Neural crest cell (in vitro differentiated cells): ENCODE measurements at regions not wholly inside any gene's neighbourhood (a gene's known extent, or its start where the extent isn't known, plus 50 kb on each side); places are given as distances from the start of the nearest gene placed in this dataset.
"Not testable (repeated sequence)": the region's sequence is repeated elsewhere in the genome, so short reads cannot be mapped to it uniquely, and the experiment has no call there.

Source experiments
- DNase-seq: peaks from one replicate; pipeline ENCODE4 v3.0.0; 2021; ENCODE audit warnings: low read depth, mixed read lengths, low spot score
- H3K27ac Mint-ChIP-seq: one replicate; pipeline ENCODE4 v1.8.0; 2021; ENCODE audit warnings: mild to moderate bottlenecking, mixed read lengths; ENCODE audit not compliant: unreplicated experiment
- H3K27me3 Mint-ChIP-seq: 2 replicates; pipeline ENCODE4 v1.8.0; 2021; ENCODE audit warnings: low read depth, mild to moderate bottlenecking, mixed read lengths
- H3K36me3 Mint-ChIP-seq: 2 replicates; pipeline ENCODE4 v1.8.0; 2021; ENCODE audit warnings: low read depth, mild to moderate bottlenecking, mixed read lengths
- H3K4me1 Mint-ChIP-seq: 2 replicates; pipeline ENCODE4 v1.8.0; 2021; ENCODE audit warnings: mixed read lengths
- H3K4me3 Mint-ChIP-seq: one replicate; pipeline ENCODE4 v1.8.0; 2021; ENCODE audit warnings: mild to moderate bottlenecking, mixed read lengths
- H3K9me3 Mint-ChIP-seq: 2 replicates; pipeline ENCODE4 v1.8.0; 2021; ENCODE audit warnings: mixed read lengths
- TF ChIP-seq, protein P1 (sequence below): fragments of 200-600 bp; sonication (generic); conservative IDR thresholded peaks from 2 replicates; pipeline ENCODE4 v1.5.0; 2021; ENCODE audit warnings: antibody characterized with exemption, mild to moderate bottlenecking

DNA sequence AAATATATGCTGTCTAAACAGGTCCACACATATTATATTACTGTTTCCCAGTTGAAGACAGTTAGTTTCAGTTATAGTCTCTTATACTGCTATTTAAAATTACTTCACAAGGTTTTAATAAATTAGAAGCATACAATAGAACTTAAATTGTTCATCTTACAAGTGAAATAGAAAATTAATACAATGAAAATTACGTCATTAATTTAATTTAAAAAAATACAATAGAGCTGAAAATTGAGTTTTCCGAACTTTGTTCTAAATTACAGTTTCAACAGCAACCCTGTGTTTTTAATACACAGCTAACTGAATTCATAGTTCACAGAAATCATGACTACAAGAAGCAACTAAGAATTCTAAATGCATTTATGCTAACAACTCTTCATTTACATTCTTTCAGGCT is 525.7 kb upstream of the FOXG1 start:
- no peak for DNase-seq
- TF ChIP-seq, protein P1, sequence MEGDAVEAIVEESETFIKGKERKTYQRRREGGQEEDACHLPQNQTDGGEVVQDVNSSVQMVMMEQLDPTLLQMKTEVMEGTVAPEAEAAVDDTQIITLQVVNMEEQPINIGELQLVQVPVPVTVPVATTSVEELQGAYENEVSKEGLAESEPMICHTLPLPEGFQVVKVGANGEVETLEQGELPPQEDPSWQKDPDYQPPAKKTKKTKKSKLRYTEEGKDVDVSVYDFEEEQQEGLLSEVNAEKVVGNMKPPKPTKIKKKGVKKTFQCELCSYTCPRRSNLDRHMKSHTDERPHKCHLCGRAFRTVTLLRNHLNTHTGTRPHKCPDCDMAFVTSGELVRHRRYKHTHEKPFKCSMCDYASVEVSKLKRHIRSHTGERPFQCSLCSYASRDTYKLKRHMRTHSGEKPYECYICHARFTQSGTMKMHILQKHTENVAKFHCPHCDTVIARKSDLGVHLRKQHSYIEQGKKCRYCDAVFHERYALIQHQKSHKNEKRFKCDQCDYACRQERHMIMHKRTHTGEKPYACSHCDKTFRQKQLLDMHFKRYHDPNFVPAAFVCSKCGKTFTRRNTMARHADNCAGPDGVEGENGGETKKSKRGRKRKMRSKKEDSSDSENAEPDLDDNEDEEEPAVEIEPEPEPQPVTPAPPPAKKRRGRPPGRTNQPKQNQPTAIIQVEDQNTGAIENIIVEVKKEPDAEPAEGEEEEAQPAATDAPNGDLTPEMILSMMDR, result no peak

DNA sequence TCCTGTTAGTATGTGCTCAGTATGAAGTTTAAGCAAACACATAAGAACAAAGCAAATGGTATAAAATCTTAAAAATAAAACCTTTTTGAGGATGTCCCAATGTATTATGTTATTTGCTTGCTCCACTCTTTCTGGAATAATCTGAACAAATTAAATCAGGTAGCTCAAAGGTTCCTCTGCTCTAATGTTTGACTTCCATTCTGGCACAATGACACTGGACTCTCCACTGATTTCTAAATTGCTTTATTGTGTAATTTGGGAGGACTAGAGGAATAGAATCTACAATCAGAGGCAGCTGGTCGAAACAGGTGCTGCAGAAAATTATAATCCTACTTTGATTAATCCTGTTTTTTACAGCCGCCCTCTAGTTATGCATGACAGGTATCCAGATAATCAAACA is 523.7 kb upstream of the FOXG1 start:
- no peak overlapping the region for H3K4me3 Mint-ChIP-seq
- no peaks in the 10 kb centered on the region for H3K9me3 Mint-ChIP-seq
- TF ChIP-seq, protein P1, result no peak
- no peaks in the 10 kb centered on the region for H3K27me3 Mint-ChIP-seq
- no peaks in the 10 kb centered on the region for H3K4me1 Mint-ChIP-seq
- DNase-seq, result no peak
- no peak overlapping the region for H3K27ac Mint-ChIP-seq
- peaks cover 3% of the 10 kb centered on the region for H3K36me3 Mint-ChIP-seq

More for the DNA sequence above, 525.7 kb upstream of the FOXG1 start:
- Mint-ChIP-seq H3K4me3 (no peak overlapping the region), H3K27ac (no peak overlapping the region), H3K4me1 (no peaks in the 10 kb centered on the region), H3K36me3 (peaks cover 3% of the 10 kb centered on the region), H3K9me3 (no peaks in the 10 kb centered on the region), H3K27me3 (no peaks in the 10 kb centered on the region)

DNA sequence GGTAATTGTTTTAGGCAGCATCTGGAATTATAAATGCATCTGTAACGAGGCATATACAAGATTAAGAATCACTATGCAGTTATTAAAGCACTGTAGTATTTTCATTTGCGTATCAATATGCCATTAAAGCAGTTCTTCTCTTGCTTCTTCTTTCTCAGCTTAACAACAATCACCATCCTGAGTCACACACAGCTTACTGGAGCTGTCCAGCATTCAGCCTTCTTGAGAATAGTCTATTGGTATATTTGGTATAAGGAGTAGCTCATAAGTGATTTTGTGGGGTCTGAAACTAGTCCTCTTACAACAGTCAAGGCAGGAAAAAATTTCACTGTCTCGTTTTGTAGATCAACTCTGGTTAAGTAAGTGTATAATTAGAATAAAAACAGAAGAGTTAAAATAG is 523.0 kb upstream of the FOXG1 start:
- Mint-ChIP-seq H3K27ac (no peak overlapping the region), H3K27me3 (no peaks in the 10 kb centered on the region), H3K4me3 (no peak overlapping the region), H3K4me1 (no peaks in the 10 kb centered on the region), H3K36me3 (no peaks in the 10 kb centered on the region), H3K9me3 (peaks cover under 1% of the 10 kb centered on the region)
- TF ChIP-seq, protein P1, result no peak
- no peak for DNase-seq

DNA sequence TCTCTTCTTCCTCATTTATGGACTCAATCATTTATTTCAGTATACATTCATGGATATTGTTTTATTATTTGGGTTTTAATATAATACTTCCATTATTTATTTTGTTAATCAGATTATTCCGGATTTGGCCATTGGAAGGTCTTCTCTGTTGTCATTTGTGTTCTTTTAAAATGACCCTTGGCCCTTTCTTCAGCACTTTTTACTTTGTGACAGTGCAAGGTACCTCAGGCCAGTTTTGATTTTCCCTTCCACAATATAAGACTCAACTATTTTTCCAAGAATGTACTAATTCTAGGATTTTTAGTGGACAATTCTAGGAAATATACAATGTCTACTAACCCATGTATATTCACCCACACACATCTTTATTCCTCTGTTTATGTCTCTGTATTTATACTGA is 521.4 kb upstream of the FOXG1 start:
- TF ChIP-seq, protein P1, result no peak
- H3K36me3 Mint-ChIP-seq, result no peaks in the 10 kb centered on the region
- no peaks in the 10 kb centered on the region for H3K27me3 Mint-ChIP-seq
- H3K4me3 Mint-ChIP-seq, result no peak overlapping the region
- H3K27ac Mint-ChIP-seq, result no peak overlapping the region
- peaks cover 7% of the 10 kb centered on the region for H3K9me3 Mint-ChIP-seq
- DNase-seq, result no peak
- no peaks in the 10 kb centered on the region for H3K4me1 Mint-ChIP-seq

DNA sequence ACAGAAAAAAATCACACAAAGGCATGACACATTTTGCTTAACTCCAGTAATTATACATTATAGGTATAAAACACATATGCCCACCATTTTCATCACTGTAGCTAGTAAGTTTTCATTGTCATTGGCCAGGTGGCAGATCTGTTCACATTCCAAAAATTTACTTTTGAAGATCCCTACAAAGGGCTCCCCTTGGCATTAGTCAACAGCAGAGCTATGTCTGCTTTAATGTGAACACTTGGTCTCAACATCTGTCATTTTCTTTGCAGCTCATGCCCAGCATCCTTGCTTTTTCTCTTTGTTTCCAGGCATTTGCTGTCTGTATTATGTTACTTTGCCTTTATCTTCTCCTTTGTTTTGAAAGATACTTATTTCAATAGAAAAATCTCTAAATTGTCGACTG is 519.1 kb upstream of the FOXG1 start:
- Mint-ChIP-seq H3K36me3 (no peaks in the 10 kb centered on the region), H3K27me3 (no peaks in the 10 kb centered on the region), H3K4me3 (no peak overlapping the region), H3K4me1 (no peaks in the 10 kb centered on the region), H3K9me3 (peaks cover 11% of the 10 kb centered on the region), H3K27ac (no peak overlapping the region)
- no peak for DNase-seq
- TF ChIP-seq, protein P1, result no peak

DNA sequence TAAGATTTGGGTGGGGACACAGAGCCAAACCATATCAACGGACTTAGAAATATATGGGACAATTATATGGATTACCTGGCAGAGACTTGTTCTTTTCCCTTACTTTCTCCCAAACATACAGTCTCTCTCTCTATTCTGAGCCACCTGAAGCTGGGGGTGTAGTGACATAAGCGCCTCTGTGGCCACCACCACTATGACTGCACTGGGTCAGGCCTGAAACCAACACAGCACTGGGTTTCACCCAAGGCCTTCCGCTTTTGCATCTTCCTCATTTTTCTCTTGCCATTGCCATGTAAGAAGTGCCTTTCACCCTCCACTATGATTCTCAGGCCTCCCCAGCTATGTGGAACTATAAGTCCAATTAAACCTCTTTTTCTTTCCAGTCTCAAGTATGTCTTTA is 514.5 kb upstream of the FOXG1 start:
- H3K27ac Mint-ChIP-seq, result not testable (repeated sequence)

More for the DNA sequence above, 514.5 kb upstream of the FOXG1 start:
- not testable (repeated sequence) for DNase-seq, H3K27me3 Mint-ChIP-seq, H3K4me1 Mint-ChIP-seq, H3K36me3 Mint-ChIP-seq, H3K4me3 Mint-ChIP-seq
- peaks cover 11% of the 10 kb centered on the region for H3K9me3 Mint-ChIP-seq
